ENCODE measurements at regions not wholly inside any gene's neighbourhood (a gene's known extent, or its start where the extent isn't known, plus 50 kb on each side); places are given as distances from the start of the nearest gene placed in this dataset.
A peak's percentile ranks its signal among the peaks of the same experiment; 100 is the strongest.

GRCh38 chr16:85347213-85347591 lies 234.9 kb upstream of the CIBAR2 start:
- H3K9ac ChIP-seq (ENCODE audit: insufficient read depth in 1 of 2, low read length in 2 of 2): no peak overlapping the region
- no peak overlapping the region for H3K4me3 ChIP-seq
- ATAC-seq (ENCODE audit: insufficient read depth, low FRiP score): no peak
- H3K9me3 ChIP-seq (ENCODE audit: control insufficient read depth in 4 of 4, insufficient read depth in 3 of 4, low read length in 3 of 4): peaks cover 0 to 2% (median 0%) of the 10 kb centered on the region in 4 donors
- DNase-seq: peak in 2 of 3 donors; percentile 33 to 53
- no peaks in the 10 kb centered on the region for H3K27me3 ChIP-seq (ENCODE audit: control insufficient read depth in 3 of 3, insufficient read depth in 3 of 3, low read length in 2 of 3)
- WGBS, 2 donors: 61 to 64% methylated on average over 11 of the region's 11 CpGs
- no peaks in the 10 kb centered on the region for H3K36me3 ChIP-seq (ENCODE audit: control insufficient read depth in 4 of 4, insufficient read depth in 4 of 4, low read length in 4 of 4)
- H3K27ac ChIP-seq (ENCODE audit: low read depth in 1 of 2, low read length in 1 of 2): no peak overlapping the region
- TF ChIP-seq, protein P1, sequence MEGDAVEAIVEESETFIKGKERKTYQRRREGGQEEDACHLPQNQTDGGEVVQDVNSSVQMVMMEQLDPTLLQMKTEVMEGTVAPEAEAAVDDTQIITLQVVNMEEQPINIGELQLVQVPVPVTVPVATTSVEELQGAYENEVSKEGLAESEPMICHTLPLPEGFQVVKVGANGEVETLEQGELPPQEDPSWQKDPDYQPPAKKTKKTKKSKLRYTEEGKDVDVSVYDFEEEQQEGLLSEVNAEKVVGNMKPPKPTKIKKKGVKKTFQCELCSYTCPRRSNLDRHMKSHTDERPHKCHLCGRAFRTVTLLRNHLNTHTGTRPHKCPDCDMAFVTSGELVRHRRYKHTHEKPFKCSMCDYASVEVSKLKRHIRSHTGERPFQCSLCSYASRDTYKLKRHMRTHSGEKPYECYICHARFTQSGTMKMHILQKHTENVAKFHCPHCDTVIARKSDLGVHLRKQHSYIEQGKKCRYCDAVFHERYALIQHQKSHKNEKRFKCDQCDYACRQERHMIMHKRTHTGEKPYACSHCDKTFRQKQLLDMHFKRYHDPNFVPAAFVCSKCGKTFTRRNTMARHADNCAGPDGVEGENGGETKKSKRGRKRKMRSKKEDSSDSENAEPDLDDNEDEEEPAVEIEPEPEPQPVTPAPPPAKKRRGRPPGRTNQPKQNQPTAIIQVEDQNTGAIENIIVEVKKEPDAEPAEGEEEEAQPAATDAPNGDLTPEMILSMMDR (IDR thresholded peaks at IDR 0.05; ENCODE audit: control extremely low read depth, extremely low read depth): peak; percentile 1
- H3K4me1 ChIP-seq (ENCODE audit: control insufficient read depth in 5 of 5, insufficient read depth in 5 of 5, low read length in 5 of 5): peaks cover 0 to 36% (median 19%) of the 10 kb centered on the region in 5 donors

- Histone ChIP-seq H3K27ac (ENCODE audit: low read depth in 1 of 2, low read length in 1 of 2) (no peak overlapping the region), H3K27me3 (ENCODE audit: control insufficient read depth in 3 of 3, insufficient read depth in 3 of 3, low read length in 2 of 3) (no peaks in the 10 kb centered on the region), H3K9me3 (ENCODE audit: control insufficient read depth in 4 of 4, insufficient read depth in 3 of 4, low read length in 3 of 4) (peaks cover 0 to 2% (median 0%) of the 10 kb centered on the region in 4 donors), H3K36me3 (ENCODE audit: control insufficient read depth in 4 of 4, insufficient read depth in 4 of 4, low read length in 4 of 4) (no peaks in the 10 kb centered on the region), H3K4me1 (ENCODE audit: control insufficient read depth in 5 of 5, insufficient read depth in 5 of 5, low read length in 5 of 5) (peaks cover 0 to 38% (median 19%) of the 10 kb centered on the region in 5 donors), H3K9ac (ENCODE audit: insufficient read depth in 1 of 2, low read length in 2 of 2) (no peak overlapping the region), H3K4me3 (no peak overlapping the region)
- DNase-seq (peak in 1 of 3 donors; percentile 0), ATAC-seq (ENCODE audit: insufficient read depth, low FRiP score) (no peak)
- TF ChIP-seq, protein P1 (IDR thresholded peaks at IDR 0.05; ENCODE audit: control extremely low read depth, extremely low read depth): no peak
- WGBS, 2 donors: 95 to 97% methylated on average over 12 of the region's 12 CpGs
Observed at GRCh38 chr16:85348065-85348840, 236.0 kb upstream of the CIBAR2 start.

DNA sequence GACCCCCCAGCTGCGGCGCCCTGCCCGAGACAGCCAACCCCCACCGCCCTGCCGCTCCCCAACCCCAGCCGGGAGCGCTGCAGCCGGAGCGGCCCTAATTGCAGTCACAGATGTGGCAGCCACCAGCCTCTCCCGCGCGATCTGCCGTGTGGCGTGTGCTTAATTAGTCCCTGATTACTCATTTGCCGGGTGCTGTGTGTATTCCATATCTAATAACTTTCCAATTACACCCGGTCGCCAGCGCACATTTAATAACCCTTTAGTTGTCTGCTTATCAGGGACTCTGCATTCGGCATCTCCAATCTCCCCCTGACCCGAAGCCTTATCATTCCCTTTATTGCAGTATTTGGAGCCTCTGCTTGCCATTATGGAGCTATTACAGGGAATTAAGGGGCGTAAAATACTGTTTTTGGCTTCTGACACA lies 236.7 kb upstream of the CIBAR2 start:
- WGBS, 2 donors: 94 to 96% methylated on average over 21 of the region's 21 CpGs
- H3K27me3 ChIP-seq (ENCODE audit: control insufficient read depth in 3 of 3, insufficient read depth in 3 of 3, low read length in 2 of 3): no peaks in the 10 kb centered on the region
- H3K36me3 ChIP-seq (ENCODE audit: control insufficient read depth in 4 of 4, insufficient read depth in 4 of 4, low read length in 4 of 4): no peaks in the 10 kb centered on the region
- H3K4me3 ChIP-seq: no peak overlapping the region
- no peak overlapping the region for H3K27ac ChIP-seq (ENCODE audit: low read depth in 1 of 2, low read length in 1 of 2)
- TF ChIP-seq, protein P1 (IDR thresholded peaks at IDR 0.05; ENCODE audit: control extremely low read depth, extremely low read depth): no peak
- DNase-seq (peak in 1 of 3 donors; percentile 10), ATAC-seq (ENCODE audit: insufficient read depth, low FRiP score) (no peak)
- peaks cover 0 to 2% (median 0%) of the 10 kb centered on the region in 4 donors for H3K9me3 ChIP-seq (ENCODE audit: control insufficient read depth in 4 of 4, insufficient read depth in 3 of 4, low read length in 3 of 4)
- no peak overlapping the region for H3K9ac ChIP-seq (ENCODE audit: insufficient read depth in 1 of 2, low read length in 2 of 2)
- H3K4me1 ChIP-seq (ENCODE audit: control insufficient read depth in 5 of 5, insufficient read depth in 5 of 5, low read length in 5 of 5): peaks cover 0 to 44% (median 19%) of the 10 kb centered on the region in 5 donors
